Muscle layer of duodenum (tissue), 2 donors: ENCODE measurements at regions not wholly inside any gene's neighbourhood (a gene's known extent, or its start where the extent isn't known, plus 50 kb on each side); places are given as distances from the start of the nearest gene placed in this dataset.
"Not testable (repeated sequence)": the region's sequence is repeated elsewhere in the genome, so short reads cannot be mapped to it uniquely, and the experiment has no call there.

ENCODE experiments used
- H3K27ac ChIP-seq: one replicate; pipeline ENCODE4 v1.7.0; 2013; ENCODE audit warnings: mild to moderate bottlenecking, low read length
- H3K27me3 ChIP-seq: one replicate; pipeline ENCODE4 v1.7.0; 2013; ENCODE audit warnings: low read depth, mild to moderate bottlenecking, control low read depth, low read length
- H3K36me3 ChIP-seq, 2 donors: one replicate each; pipeline ENCODE4 v1.7.0; 2013; ENCODE audit warnings: low read length in 2 of 2, control low read depth in 1 of 2, mild to moderate bottlenecking in 1 of 2; ENCODE audit not compliant: insufficient read depth in 2 of 2, control insufficient read depth in 1 of 2
- H3K4me1 ChIP-seq, 2 donors: one replicate each; pipeline ENCODE4 v1.7.0; 2013; ENCODE audit warnings: low read length in 2 of 2, mild to moderate bottlenecking in 2 of 2, control low read depth in 1 of 2, moderate library complexity in 1 of 2; ENCODE audit not compliant: insufficient read depth in 2 of 2, control insufficient read depth in 1 of 2
- H3K4me3 ChIP-seq, 2 donors: one replicate each; pipeline ENCODE4 v1.7.0; 2013; ENCODE audit warnings: low read length in 2 of 2, low read depth in 1 of 2, mild to moderate bottlenecking in 1 of 2
- H3K9me3 ChIP-seq, 2 donors: one replicate each; pipeline ENCODE4 v1.7.0; 2013; ENCODE audit warnings: low read length in 2 of 2, control low read depth in 1 of 2, mild to moderate bottlenecking in 1 of 2; ENCODE audit not compliant: control insufficient read depth in 1 of 2
- donor health status: healthy.

- H3K27ac ChIP-seq = no peak overlapping the region
- no peak overlapping the region for H3K4me3 ChIP-seq
- H3K27me3 ChIP-seq = no peaks in the 10 kb centered on the region
- H3K4me1 ChIP-seq = no peaks in the 10 kb centered on the region
- no peaks in the 10 kb centered on the region for H3K9me3 ChIP-seq
- no peaks in the 10 kb centered on the region for H3K36me3 ChIP-seq
Measured at GRCh38 chr7:11247545-11247944, 273.9 kb downstream of the PHF14 start.

GRCh38 chr7:11251436-11251835 is 277.8 kb downstream of the PHF14 start:
- Histone ChIP-seq H3K36me3 (no peaks in the 10 kb centered on the region), H3K4me3 (no peak overlapping the region), H3K9me3 (no peaks in the 10 kb centered on the region), H3K27ac (no peak overlapping the region), H3K4me1 (no peaks in the 10 kb centered on the region), H3K27me3 (no peaks in the 10 kb centered on the region)

- no peaks in the 10 kb centered on the region for H3K27me3 ChIP-seq
- no peaks in the 10 kb centered on the region for H3K9me3 ChIP-seq
- no peak overlapping the region for H3K27ac ChIP-seq
- no peaks in the 10 kb centered on the region for H3K36me3 ChIP-seq
- no peak overlapping the region for H3K4me3 ChIP-seq
- no peaks in the 10 kb centered on the region for H3K4me1 ChIP-seq
Measured at GRCh38 chr7:11252011-11252607, 278.4 kb downstream of the PHF14 start.

GRCh38 chr7:11252705-11253272 is 279.1 kb downstream of the PHF14 start:
- Histone ChIP-seq H3K4me1 (no peaks in the 10 kb centered on the region), H3K4me3 (no peak overlapping the region), H3K27ac (no peak overlapping the region), H3K9me3 (no peaks in the 10 kb centered on the region), H3K27me3 (no peaks in the 10 kb centered on the region), H3K36me3 (no peaks in the 10 kb centered on the region)

- Histone ChIP-seq H3K4me1 (no peaks in the 10 kb centered on the region), H3K36me3 (no peaks in the 10 kb centered on the region), H3K4me3 (no peak overlapping the region), H3K27me3 (no peaks in the 10 kb centered on the region), H3K9me3 (no peaks in the 10 kb centered on the region), H3K27ac (no peak overlapping the region)
Measured at GRCh38 chr7:11256501-11256900, 282.8 kb downstream of the PHF14 start.

GRCh38 chr7:11261470-11261869 is 287.8 kb downstream of the PHF14 start:
- Histone ChIP-seq H3K36me3 (no peaks in the 10 kb centered on the region), H3K4me3 (no peak overlapping the region), H3K27me3 (no peaks in the 10 kb centered on the region), H3K4me1 (no peaks in the 10 kb centered on the region), H3K27ac (no peak overlapping the region), H3K9me3 (no peaks in the 10 kb centered on the region)

GRCh38 chr7:11266101-11266500 is 292.4 kb downstream of the PHF14 start:
- Histone ChIP-seq H3K4me1 (no peaks in the 10 kb centered on the region), H3K4me3 (no peak overlapping the region), H3K9me3 (no peaks in the 10 kb centered on the region), H3K27me3 (no peaks in the 10 kb centered on the region), H3K27ac (no peak overlapping the region), H3K36me3 (no peaks in the 10 kb centered on the region)

- Histone ChIP-seq H3K4me1 (no peaks in the 10 kb centered on the region), H3K4me3 (no peak overlapping the region), H3K27ac (no peak overlapping the region), H3K36me3 (no peaks in the 10 kb centered on the region), H3K9me3 (no peaks in the 10 kb centered on the region), H3K27me3 (no peaks in the 10 kb centered on the region)
Measured at GRCh38 chr7:11272352-11272751, 298.7 kb downstream of the PHF14 start.

GRCh38 chr7:11274074-11274473 is 300.4 kb downstream of the PHF14 start:
- no peaks in the 10 kb centered on the region for H3K4me1 ChIP-seq
- no peak overlapping the region for H3K4me3 ChIP-seq
- no peak overlapping the region for H3K27ac ChIP-seq
- H3K27me3 ChIP-seq = no peaks in the 10 kb centered on the region
- H3K36me3 ChIP-seq = no peaks in the 10 kb centered on the region
- H3K9me3 ChIP-seq = no peaks in the 10 kb centered on the region

- H3K9me3 ChIP-seq = no peaks in the 10 kb centered on the region
- H3K4me3 ChIP-seq = no peak overlapping the region
- H3K4me1 ChIP-seq = no peaks in the 10 kb centered on the region
- no peaks in the 10 kb centered on the region for H3K27me3 ChIP-seq
- no peak overlapping the region for H3K27ac ChIP-seq
- H3K36me3 ChIP-seq = no peaks in the 10 kb centered on the region
Measured at GRCh38 chr7:11281953-11282352, 308.3 kb downstream of the PHF14 start.

- H3K36me3 ChIP-seq, H3K4me1 ChIP-seq, H3K27me3 ChIP-seq, H3K4me3 ChIP-seq, H3K9me3 ChIP-seq, H3K27ac ChIP-seq: not testable (repeated sequence)
Measured at GRCh38 chr7:11283584-11283983, 309.9 kb downstream of the PHF14 start.

- Histone ChIP-seq H3K9me3 (no peaks in the 10 kb centered on the region), H3K27me3 (no peaks in the 10 kb centered on the region), H3K36me3 (no peaks in the 10 kb centered on the region)
Measured at GRCh38 chr7:11290863-11291262, 317.2 kb downstream of the PHF14 start.

More at GRCh38 chr7:11290863-11291262, 317.2 kb downstream of the PHF14 start:
- H3K4me3 ChIP-seq = no peak overlapping the region
- H3K27ac ChIP-seq = no peak overlapping the region
- H3K4me1 ChIP-seq = no peaks in the 10 kb centered on the region
